Midbrain (tissue), 1 donor: ENCODE measurements at regions not wholly inside any gene's neighbourhood (a gene's known extent, or its start where the extent isn't known, plus 50 kb on each side); places are given as distances from the start of the nearest gene placed in this dataset.
"Not testable (repeated sequence)": the region's sequence is repeated elsewhere in the genome, so short reads cannot be mapped to it uniquely, and the experiment has no call there.

Experiments used
- DNase-seq: peaks from one replicate; lab custom pipeline; 2025; lab: John Stamatoyannopoulos, UW

- DNase-seq = no peak
These were observed 139.5 kb upstream of the RBMS3 start for GRCh38 chr3:29141197-29141917.

- DNase-seq = no peak
These were observed 139.0 kb upstream of the RBMS3 start for GRCh38 chr3:29141918-29142275.

- DNase-seq = no peak
These were observed 137.7 kb upstream of the RBMS3 start for GRCh38 chr3:29143151-29143550.

GRCh38 chr3:29144361-29144760, 136.5 kb upstream of the RBMS3 start:
- DNase-seq = no peak

GRCh38 chr3:29144807-29145206, 136.1 kb upstream of the RBMS3 start:
- no peak for DNase-seq

GRCh38 chr3:29145360-29145759, 135.5 kb upstream of the RBMS3 start:
- DNase-seq = no peak

- DNase-seq = no peak
These were observed 128.5 kb upstream of the RBMS3 start for GRCh38 chr3:29152379-29152778.

- DNase-seq = no peak
These were observed 127.1 kb upstream of the RBMS3 start for GRCh38 chr3:29153811-29154210.

GRCh38 chr3:29156086-29156715, 124.7 kb upstream of the RBMS3 start:
- DNase-seq = no peak

- DNase-seq = no peak
These were observed 116.0 kb upstream of the RBMS3 start for GRCh38 chr3:29164825-29165224.

- no peak for DNase-seq
These were observed 113.7 kb upstream of the RBMS3 start for GRCh38 chr3:29167180-29167579.

GRCh38 chr3:29168081-29168480, 112.8 kb upstream of the RBMS3 start:
- no peak for DNase-seq

- DNase-seq = no peak
These were observed 112.2 kb upstream of the RBMS3 start for GRCh38 chr3:29168696-29169095.

GRCh38 chr3:29169451-29169850, 111.4 kb upstream of the RBMS3 start:
- no peak for DNase-seq

GRCh38 chr3:29171043-29171990, 109.6 kb upstream of the RBMS3 start:
- no peak for DNase-seq

- no peak for DNase-seq
These were observed 104.4 kb upstream of the RBMS3 start for GRCh38 chr3:29176501-29176900.

- DNase-seq = no peak
These were observed 101.8 kb upstream of the RBMS3 start for GRCh38 chr3:29178809-29179793.

GRCh38 chr3:29181149-29181780, 99.6 kb upstream of the RBMS3 start:
- DNase-seq = no peak

GRCh38 chr3:29181872-29182271, 99.0 kb upstream of the RBMS3 start:
- no peak for DNase-seq

- DNase-seq = not testable (repeated sequence)
These were observed 98.0 kb upstream of the RBMS3 start for GRCh38 chr3:29182828-29183227.
